ENCODE measurements at regions not wholly inside any gene's neighbourhood (a gene's known extent, or its start where the extent isn't known, plus 50 kb on each side); places are given as distances from the start of the nearest gene placed in this dataset.

GRCh38 chr3:87924485-87924884 lies 134.3 kb downstream of the CGGBP1 start:
- no peak for TF ChIP-seq CTCF (IDR thresholded peaks at IDR 0.05; ENCODE audit: low read depth, low read length, missing input control)
- TF ChIP-seq GABPA (IDR thresholded peaks at IDR 0.05 in 1 of 2, conservative IDR thresholded peaks at IDR 0.05 in 1 of 2): no peak
- no peak for TF ChIP-seq YY1 (IDR thresholded peaks at IDR 0.05)
- no peak for TF ChIP-seq SP1 (IDR thresholded peaks at IDR 0.05)
- no peak for TF ChIP-seq ATF3 (IDR thresholded peaks at IDR 0.05)

Data from liver (tissue), 3 donors.